Stimulated activated naive CD8-positive, alpha-beta T cell treated with anti-CD3 and anti-CD28 coated beads, Interleukin-15, amount 100 ng/mL, for 72 hours (primary cell): ENCODE measurements at regions not wholly inside any gene's neighbourhood (a gene's known extent, or its start where the extent isn't known, plus 50 kb on each side); places are given as distances from the start of the nearest gene placed in this dataset.
"Not testable (repeated sequence)": the region's sequence is repeated elsewhere in the genome, so short reads cannot be mapped to it uniquely, and the experiment has no call there.

ENCODE experiments used
- ATAC-seq: fragments of 150-1000 bp; cut with Tn5 transposase; 2 replicates; pipeline ENCODE4 v1.10.0; 2021; ENCODE audit warnings: mild to moderate bottlenecking, moderate library complexity
- DNase-seq, 2 donors: peaks; one replicate each; pipeline ENCODE4 v3.0.0; 2021 to 2022
- H3K27ac Mint-ChIP-seq, 2 donors: one replicate each; pipeline ENCODE4 v1.8.0; 2022; ENCODE audit warnings: mild to moderate bottlenecking in 2 of 2, mixed read lengths in 2 of 2, moderate library complexity in 2 of 2
- H3K27me3 Mint-ChIP-seq: one replicate; pipeline ENCODE4 v1.8.0; 2022; ENCODE audit warnings: mixed read lengths
- H3K4me1 Mint-ChIP-seq: one replicate; pipeline ENCODE4 v1.8.0; 2022; ENCODE audit warnings: mild to moderate bottlenecking, mixed read lengths
- H3K4me3 Mint-ChIP-seq, 2 donors: one replicate each; pipeline ENCODE4 v1.8.0; 2022; ENCODE audit warnings: mild to moderate bottlenecking in 2 of 2, mixed read lengths in 2 of 2, moderate library complexity in 1 of 2
- H3K9me3 Mint-ChIP-seq, 2 donors: one replicate each; pipeline ENCODE4 v1.8.0; 2022; ENCODE audit warnings: mixed read lengths in 2 of 2

- Mint-ChIP-seq H3K27ac (no peak overlapping the region), H3K4me1 (no peaks in the 10 kb centered on the region), H3K27me3 (no peaks in the 10 kb centered on the region), H3K4me3 (no peak overlapping the region), H3K9me3 (no peaks in the 10 kb centered on the region)
- ATAC-seq (no peak), DNase-seq (no peak)
Measured at GRCh38 chr1:103958699-103959098, 209.0 kb downstream of the AMY1C start.

- ATAC-seq: no peak
- Mint-ChIP-seq H3K9me3 (no peaks in the 10 kb centered on the region), H3K27me3 (no peaks in the 10 kb centered on the region), H3K4me3 (no peak overlapping the region), H3K4me1 (no peaks in the 10 kb centered on the region), H3K27ac (no peak overlapping the region)
- no peak for DNase-seq
Measured at GRCh38 chr1:103959565-103959964, 209.9 kb downstream of the AMY1C start.

- Mint-ChIP-seq H3K27me3 (no peaks in the 10 kb centered on the region), H3K9me3 (no peaks in the 10 kb centered on the region), H3K4me1 (no peaks in the 10 kb centered on the region), H3K27ac (no peak overlapping the region), H3K4me3 (no peak overlapping the region)
- ATAC-seq (no peak), DNase-seq (no peak)
Measured at GRCh38 chr1:103960045-103960444, 210.3 kb downstream of the AMY1C start.

DNA sequence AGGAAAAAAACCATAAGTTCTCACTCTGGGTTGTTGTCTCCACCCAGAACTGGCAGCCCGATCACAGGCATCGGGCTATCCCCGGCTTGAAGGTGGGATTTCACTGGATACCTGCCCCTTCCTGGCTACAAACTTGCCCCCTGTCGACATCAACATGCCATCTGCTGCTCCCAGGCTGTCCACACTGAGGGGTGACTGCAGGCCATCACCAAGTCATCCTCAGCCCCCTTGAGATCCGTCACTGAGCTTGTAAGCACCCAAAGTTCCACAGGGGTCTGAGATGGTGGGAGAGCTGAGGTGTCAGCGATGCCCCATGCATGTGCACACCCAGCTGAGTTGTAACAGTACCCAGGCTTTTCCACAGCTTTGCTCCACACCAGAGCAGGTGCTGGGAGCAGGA lies 211.0 kb downstream of the AMY1C start:
- ATAC-seq: no peak
- no peak overlapping the region for H3K27ac Mint-ChIP-seq

DNA sequence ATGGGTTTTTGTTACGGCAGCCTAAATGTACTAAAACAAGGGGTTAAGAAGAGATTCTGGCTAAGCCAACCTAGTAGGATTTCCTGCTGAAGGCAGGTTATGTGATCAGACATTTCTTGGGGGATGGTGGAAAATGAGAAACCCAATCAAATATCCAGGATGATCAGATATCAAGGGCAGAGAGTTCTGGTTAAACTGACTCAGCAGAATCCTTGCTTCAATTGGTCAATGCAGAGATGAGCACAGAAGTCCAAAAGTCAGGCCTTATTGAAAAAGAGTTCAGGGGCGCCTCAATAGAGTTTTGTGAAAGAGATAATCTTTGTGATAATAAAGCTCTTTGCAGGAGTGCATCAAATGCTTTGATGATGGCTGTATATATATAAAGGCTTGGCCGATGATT lies 237.1 kb downstream of the AMY1C start:
- Mint-ChIP-seq H3K27me3 (no peaks in the 10 kb centered on the region), H3K4me1 (no peaks in the 10 kb centered on the region), H3K4me3 (no peak overlapping the region), H3K27ac (no peak overlapping the region), H3K9me3 (peaks cover 13 to 15% of the 10 kb centered on the region in 2 donors)
- no peak for DNase-seq
- ATAC-seq: no peak

More for the DNA sequence above, 211.0 kb downstream of the AMY1C start:
- no peak for DNase-seq
- no peaks in the 10 kb centered on the region for H3K27me3 Mint-ChIP-seq
- H3K9me3 Mint-ChIP-seq: peaks cover 4 to 6% of the 10 kb centered on the region in 2 donors
- no peaks in the 10 kb centered on the region for H3K4me1 Mint-ChIP-seq
- H3K4me3 Mint-ChIP-seq: no peak overlapping the region

- no peak for ATAC-seq
- Mint-ChIP-seq H3K9me3 (peaks cover 6 to 25% of the 10 kb centered on the region in 2 donors), H3K27me3 (no peaks in the 10 kb centered on the region), H3K4me3 (no peak overlapping the region), H3K4me1 (no peaks in the 10 kb centered on the region), H3K27ac (no peak overlapping the region)
- no peak for DNase-seq
Measured at GRCh38 chr1:103997631-103998030, 247.9 kb downstream of the AMY1C start.

GRCh38 chr1:104018922-104019674 lies 269.4 kb downstream of the AMY1C start:
- H3K9me3 Mint-ChIP-seq: peaks cover 18 to 36% of the 10 kb centered on the region in 2 donors
- H3K27ac Mint-ChIP-seq: no peak overlapping the region
- H3K4me1 Mint-ChIP-seq: no peaks in the 10 kb centered on the region
- no peaks in the 10 kb centered on the region for H3K27me3 Mint-ChIP-seq
- DNase-seq: no peak
- no peak for ATAC-seq
- H3K4me3 Mint-ChIP-seq: no peak overlapping the region

DNA sequence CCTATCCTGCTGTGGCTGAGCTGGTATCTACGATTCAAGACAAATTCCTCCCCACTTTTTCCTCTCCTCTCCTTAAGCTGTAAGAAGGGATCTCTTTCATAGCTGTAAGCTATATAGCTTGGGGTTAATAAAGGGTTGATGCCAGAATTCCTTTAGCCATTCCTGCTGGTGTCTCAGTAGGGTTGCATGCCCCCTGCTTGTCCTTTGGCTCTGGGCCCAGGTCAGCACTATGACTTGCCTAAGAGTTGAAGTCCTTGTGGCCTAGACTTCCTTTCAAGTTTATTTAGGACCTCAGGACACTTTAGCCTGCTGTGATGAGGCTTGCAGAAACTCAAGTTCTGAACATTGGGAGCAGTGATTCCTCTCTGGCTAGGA lies 270.0 kb downstream of the AMY1C start:
- Mint-ChIP-seq H3K27me3 (no peaks in the 10 kb centered on the region), H3K4me1 (no peaks in the 10 kb centered on the region)

DNA sequence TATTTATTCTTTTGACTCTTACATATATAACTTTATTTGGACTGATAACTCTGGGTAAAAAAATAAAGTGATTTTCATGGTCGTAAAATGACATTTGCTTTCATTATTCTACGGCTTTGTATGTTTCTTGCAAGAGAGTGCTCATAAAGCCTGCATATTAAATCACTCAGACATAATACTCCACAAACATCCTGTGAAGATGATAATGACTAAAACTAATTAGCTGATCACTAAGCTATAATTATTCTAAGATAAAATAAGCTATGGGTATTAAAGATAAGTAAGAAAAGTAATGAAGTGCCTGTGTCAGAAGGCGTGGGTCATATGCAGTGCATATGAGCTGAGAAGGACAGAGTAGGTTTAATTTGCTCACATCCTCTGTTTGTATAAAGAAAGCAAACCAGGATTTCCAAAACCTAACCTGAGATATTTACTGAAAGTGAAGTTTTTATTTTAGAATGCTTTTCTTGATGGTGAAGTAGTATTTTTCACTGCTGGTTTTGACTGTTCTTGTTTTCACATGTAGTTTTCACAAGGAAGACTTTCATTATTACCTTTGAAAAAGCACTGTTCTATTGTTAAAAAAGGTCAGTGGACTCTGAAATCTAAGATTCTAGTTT lies 278.8 kb downstream of the AMY1C start:
- no peak overlapping the region for H3K4me3 Mint-ChIP-seq
- no peaks in the 10 kb centered on the region for H3K4me1 Mint-ChIP-seq

More for the DNA sequence above, 270.0 kb downstream of the AMY1C start:
- Mint-ChIP-seq H3K9me3 (peaks cover 18 to 40% of the 10 kb centered on the region in 2 donors), H3K4me3 (no peak overlapping the region), H3K27ac (no peak overlapping the region)
- no peak for ATAC-seq
- DNase-seq: no peak

DNA sequence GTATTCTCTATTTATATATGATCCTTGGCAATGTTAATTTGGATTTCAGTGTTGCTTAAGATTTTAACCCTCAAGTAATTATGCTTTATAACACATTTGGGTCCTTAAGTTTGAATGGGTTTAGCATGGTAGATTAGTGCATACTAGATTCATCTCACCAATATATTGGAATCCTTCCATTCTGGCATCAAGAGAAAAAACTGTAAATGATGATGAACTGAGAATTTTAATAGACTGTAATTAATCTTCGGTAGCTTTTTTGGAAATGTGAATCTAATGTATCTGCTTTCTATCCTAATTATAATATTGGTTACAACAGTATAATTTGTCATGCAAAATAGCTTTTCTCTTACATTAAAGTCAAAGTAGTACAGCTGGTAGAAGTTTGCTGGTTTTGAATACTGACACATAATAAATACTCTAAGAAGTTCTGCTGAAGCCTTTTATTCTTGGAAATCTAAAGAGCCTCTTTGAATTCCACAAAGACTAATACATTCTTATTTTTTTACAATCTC lies 279.8 kb downstream of the AMY1C start:
- DNase-seq (no peak), ATAC-seq (no peak)
- Mint-ChIP-seq H3K9me3 (peaks cover 0 to 4% of the 10 kb centered on the region in 2 donors), H3K27me3 (no peaks in the 10 kb centered on the region), H3K27ac (no peak overlapping the region), H3K4me3 (no peak overlapping the region), H3K4me1 (no peaks in the 10 kb centered on the region)

More for the DNA sequence above, 278.8 kb downstream of the AMY1C start:
- no peak for ATAC-seq
- DNase-seq: no peak
- H3K27me3 Mint-ChIP-seq: no peaks in the 10 kb centered on the region
- no peak overlapping the region for H3K27ac Mint-ChIP-seq
- peaks cover 0 to 6% of the 10 kb centered on the region in 2 donors for H3K9me3 Mint-ChIP-seq

GRCh38 chr1:104056786-104057185 lies 307.1 kb downstream of the AMY1C start:
- H3K27ac Mint-ChIP-seq: no peak overlapping the region
- no peaks in the 10 kb centered on the region for H3K4me1 Mint-ChIP-seq
- H3K9me3 Mint-ChIP-seq: peaks cover 17 to 20% of the 10 kb centered on the region in 2 donors
- H3K4me3 Mint-ChIP-seq: no peak overlapping the region
- H3K27me3 Mint-ChIP-seq: no peaks in the 10 kb centered on the region
- ATAC-seq (no peak), DNase-seq (no peak)

GRCh38 chr1:104057219-104057898 lies 307.7 kb downstream of the AMY1C start:
- DNase-seq, H3K27ac Mint-ChIP-seq, H3K4me3 Mint-ChIP-seq, H3K27me3 Mint-ChIP-seq, H3K4me1 Mint-ChIP-seq, ATAC-seq: not testable (repeated sequence)
- H3K9me3 Mint-ChIP-seq: peaks cover 12 to 15% of the 10 kb centered on the region in 2 donors

DNA sequence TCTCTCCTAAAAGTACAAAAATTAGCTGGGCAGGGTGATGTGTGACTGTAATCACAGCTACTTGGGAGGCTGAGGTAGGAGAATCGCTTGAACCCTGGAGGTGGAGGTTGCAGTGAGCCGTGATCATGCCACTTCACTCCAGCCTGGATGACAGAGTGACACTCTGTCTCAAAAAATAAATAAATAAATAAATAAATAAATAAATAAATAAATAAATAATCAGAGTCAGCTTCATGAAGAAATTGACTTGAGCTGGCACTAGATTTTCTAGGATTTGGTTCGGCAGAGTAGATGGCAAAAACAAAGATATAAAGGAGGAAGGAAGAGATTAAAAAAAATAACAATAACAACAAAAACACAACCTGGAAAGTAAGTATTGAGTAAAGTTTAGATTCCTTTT lies 311.9 kb downstream of the AMY1C start:
- DNase-seq, H3K9me3 Mint-ChIP-seq, H3K4me3 Mint-ChIP-seq, H3K27ac Mint-ChIP-seq, ATAC-seq, H3K27me3 Mint-ChIP-seq, H3K4me1 Mint-ChIP-seq: not testable (repeated sequence)

GRCh38 chr1:104064399-104064798 lies 314.7 kb downstream of the AMY1C start:
- no peak overlapping the region for H3K27ac Mint-ChIP-seq
- no peaks in the 10 kb centered on the region for H3K4me1 Mint-ChIP-seq
- no peak for DNase-seq
- H3K4me3 Mint-ChIP-seq: no peak overlapping the region
- ATAC-seq: no peak
- peaks cover 0 to 6% of the 10 kb centered on the region in 2 donors for H3K9me3 Mint-ChIP-seq
- no peaks in the 10 kb centered on the region for H3K27me3 Mint-ChIP-seq

GRCh38 chr1:104072915-104073371 lies 323.2 kb downstream of the AMY1C start:
- H3K4me1 Mint-ChIP-seq: no peaks in the 10 kb centered on the region
- no peak overlapping the region for H3K27ac Mint-ChIP-seq
- DNase-seq (no peak), ATAC-seq (no peak)
- H3K27me3 Mint-ChIP-seq: no peaks in the 10 kb centered on the region
- H3K9me3 Mint-ChIP-seq: peaks cover 0 to 8% of the 10 kb centered on the region in 2 donors
- no peak overlapping the region for H3K4me3 Mint-ChIP-seq

DNA sequence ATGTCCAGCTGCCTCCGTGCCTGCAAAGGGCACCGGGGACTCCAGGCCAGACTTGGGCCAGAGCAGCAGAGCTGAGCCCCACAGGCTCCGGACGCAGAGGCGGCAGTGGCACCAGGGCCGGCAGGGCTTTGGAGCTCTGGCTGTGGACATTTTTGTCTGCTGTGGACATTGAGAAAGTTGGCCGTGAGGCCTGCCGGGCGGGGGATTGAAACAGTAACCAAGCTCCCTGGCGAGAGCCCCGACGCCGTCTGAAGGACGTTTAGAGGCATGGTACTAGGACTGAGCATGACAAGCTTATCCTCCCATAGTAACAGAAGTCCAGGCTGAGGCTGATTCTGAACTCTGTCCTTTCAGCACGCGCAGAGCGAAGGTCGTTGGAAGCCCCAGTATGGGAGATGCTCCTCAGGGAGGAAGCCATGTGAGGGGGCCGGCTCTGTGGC lies 323.8 kb downstream of the AMY1C start:
- Mint-ChIP-seq H3K27ac (no peak overlapping the region), H3K4me1 (no peaks in the 10 kb centered on the region), H3K4me3 (no peak overlapping the region), H3K9me3 (peaks cover 0 to 8% of the 10 kb centered on the region in 2 donors), H3K27me3 (no peaks in the 10 kb centered on the region)
- ATAC-seq: no peak
- no peak for DNase-seq
